ENCODE measurements at regions not wholly inside any gene's neighbourhood (a gene's known extent, or its start where the extent isn't known, plus 50 kb on each side); places are given as distances from the start of the nearest gene placed in this dataset.

- H3K9me3 Mint-ChIP-seq, result no peaks in the 10 kb centered on the region
- H3K27me3 Mint-ChIP-seq, result peaks cover 18% of the 10 kb centered on the region
- H3K4me1 Mint-ChIP-seq, result no peaks in the 10 kb centered on the region
- H3K4me3 Mint-ChIP-seq, result no peak overlapping the region
- no peak overlapping the region for H3K27ac Mint-ChIP-seq
- no peak for ATAC-seq
- H3K36me3 Mint-ChIP-seq, result no peaks in the 10 kb centered on the region
Observed at GRCh38 chr9:1729631-1730030, 285.5 kb upstream of the SMARCA2 start.

GRCh38 chr9:1732670-1733069 is 282.5 kb upstream of the SMARCA2 start:
- Mint-ChIP-seq H3K27me3 (peaks cover 24% of the 10 kb centered on the region), H3K27ac (no peak overlapping the region), H3K4me1 (no peaks in the 10 kb centered on the region)

GRCh38 chr9:1738511-1739100 is 276.5 kb upstream of the SMARCA2 start:
- peaks cover 18% of the 10 kb centered on the region for H3K27me3 Mint-ChIP-seq
- H3K9me3 Mint-ChIP-seq, result no peaks in the 10 kb centered on the region
- no peak overlapping the region for H3K27ac Mint-ChIP-seq
- H3K4me3 Mint-ChIP-seq, result no peak overlapping the region
- H3K4me1 Mint-ChIP-seq, result no peaks in the 10 kb centered on the region
- ATAC-seq, result no peak
- H3K36me3 Mint-ChIP-seq, result no peaks in the 10 kb centered on the region

More at GRCh38 chr9:1732670-1733069, 282.5 kb upstream of the SMARCA2 start:
- Mint-ChIP-seq H3K4me3 (no peak overlapping the region), H3K9me3 (no peaks in the 10 kb centered on the region), H3K36me3 (no peaks in the 10 kb centered on the region)
- no peak for ATAC-seq

GRCh38 chr9:1743121-1743960 is 271.8 kb upstream of the SMARCA2 start:
- no peak for ATAC-seq
- H3K27me3 Mint-ChIP-seq, result peaks cover 33% of the 10 kb centered on the region
- no peak overlapping the region for H3K27ac Mint-ChIP-seq
- no peaks in the 10 kb centered on the region for H3K4me1 Mint-ChIP-seq
- H3K36me3 Mint-ChIP-seq, result no peaks in the 10 kb centered on the region
- no peak overlapping the region for H3K4me3 Mint-ChIP-seq
- H3K9me3 Mint-ChIP-seq, result peaks cover 2% of the 10 kb centered on the region

GRCh38 chr9:1745980-1746379 is 269.2 kb upstream of the SMARCA2 start:
- Mint-ChIP-seq H3K9me3 (peaks cover 2% of the 10 kb centered on the region), H3K4me1 (no peaks in the 10 kb centered on the region), H3K27me3 (peaks cover 41% of the 10 kb centered on the region), H3K27ac (no peak overlapping the region), H3K4me3 (no peak overlapping the region), H3K36me3 (no peaks in the 10 kb centered on the region)
- ATAC-seq, result no peak

GRCh38 chr9:1747417-1747967 is 267.7 kb upstream of the SMARCA2 start:
- ATAC-seq, result no peak
- Mint-ChIP-seq H3K4me1 (no peaks in the 10 kb centered on the region), H3K36me3 (no peaks in the 10 kb centered on the region), H3K27me3 (peaks cover 41% of the 10 kb centered on the region), H3K27ac (no peak overlapping the region), H3K9me3 (peaks cover 2% of the 10 kb centered on the region), H3K4me3 (no peak overlapping the region)

- Mint-ChIP-seq H3K27me3 (peaks cover 41% of the 10 kb centered on the region), H3K27ac (no peak overlapping the region), H3K9me3 (peaks cover 2% of the 10 kb centered on the region), H3K36me3 (no peaks in the 10 kb centered on the region), H3K4me1 (no peaks in the 10 kb centered on the region), H3K4me3 (no peak overlapping the region)
- ATAC-seq, result no peak
Observed at GRCh38 chr9:1748407-1748806, 266.7 kb upstream of the SMARCA2 start.

GRCh38 chr9:1757186-1757585 is 258.0 kb upstream of the SMARCA2 start:
- Mint-ChIP-seq H3K4me3 (no peak overlapping the region), H3K36me3 (no peaks in the 10 kb centered on the region), H3K4me1 (peaks cover 6% of the 10 kb centered on the region), H3K27ac (no peak overlapping the region), H3K27me3 (no peaks in the 10 kb centered on the region), H3K9me3 (peaks cover 3% of the 10 kb centered on the region)
- ATAC-seq, result no peak

GRCh38 chr9:1759009-1759408 is 256.1 kb upstream of the SMARCA2 start:
- H3K36me3 Mint-ChIP-seq, result no peaks in the 10 kb centered on the region
- no peaks in the 10 kb centered on the region for H3K27me3 Mint-ChIP-seq
- H3K4me1 Mint-ChIP-seq, result peaks cover 6% of the 10 kb centered on the region
- H3K27ac Mint-ChIP-seq, result no peak overlapping the region
- peak overlapping the region; percentile 18 for H3K4me3 Mint-ChIP-seq
- H3K9me3 Mint-ChIP-seq, result no peaks in the 10 kb centered on the region
- peak; percentile 78 for ATAC-seq

- no peak overlapping the region for H3K27ac Mint-ChIP-seq
- no peaks in the 10 kb centered on the region for H3K9me3 Mint-ChIP-seq
- H3K36me3 Mint-ChIP-seq, result no peaks in the 10 kb centered on the region
- ATAC-seq, result no peak
- peaks cover 6% of the 10 kb centered on the region for H3K4me1 Mint-ChIP-seq
- H3K27me3 Mint-ChIP-seq, result no peaks in the 10 kb centered on the region
- H3K4me3 Mint-ChIP-seq, result no peak overlapping the region
Observed at GRCh38 chr9:1759771-1760300, 255.3 kb upstream of the SMARCA2 start.

GRCh38 chr9:1761807-1762206 is 253.3 kb upstream of the SMARCA2 start:
- peaks cover 6% of the 10 kb centered on the region for H3K4me1 Mint-ChIP-seq
- peaks cover 5% of the 10 kb centered on the region for H3K27me3 Mint-ChIP-seq
- H3K36me3 Mint-ChIP-seq, result no peaks in the 10 kb centered on the region
- H3K9me3 Mint-ChIP-seq, result no peaks in the 10 kb centered on the region
- no peak overlapping the region for H3K4me3 Mint-ChIP-seq
- ATAC-seq, result no peak
- H3K27ac Mint-ChIP-seq, result no peak overlapping the region

GRCh38 chr9:1766042-1766441 is 249.1 kb upstream of the SMARCA2 start:
- Mint-ChIP-seq H3K4me1 (no peaks in the 10 kb centered on the region), H3K27ac (no peak overlapping the region), H3K27me3 (peaks cover 22% of the 10 kb centered on the region), H3K36me3 (no peaks in the 10 kb centered on the region), H3K4me3 (no peak overlapping the region), H3K9me3 (no peaks in the 10 kb centered on the region)
- ATAC-seq, result no peak

- ATAC-seq, result no peak
- Mint-ChIP-seq H3K36me3 (no peaks in the 10 kb centered on the region), H3K27ac (no peak overlapping the region), H3K4me3 (no peak overlapping the region), H3K27me3 (peaks cover 22% of the 10 kb centered on the region), H3K9me3 (no peaks in the 10 kb centered on the region), H3K4me1 (no peaks in the 10 kb centered on the region)
Observed at GRCh38 chr9:1768561-1768960, 246.6 kb upstream of the SMARCA2 start.

- Mint-ChIP-seq H3K4me1 (no peaks in the 10 kb centered on the region), H3K36me3 (no peaks in the 10 kb centered on the region), H3K4me3 (no peak overlapping the region), H3K9me3 (no peaks in the 10 kb centered on the region), H3K27me3 (peaks cover 22% of the 10 kb centered on the region), H3K27ac (no peak overlapping the region)
- peak; percentile 13 for ATAC-seq
Observed at GRCh38 chr9:1771094-1771789, 243.9 kb upstream of the SMARCA2 start.

GRCh38 chr9:1775230-1775629 is 239.9 kb upstream of the SMARCA2 start:
- Mint-ChIP-seq H3K4me3 (no peak overlapping the region), H3K36me3 (no peaks in the 10 kb centered on the region), H3K9me3 (peaks cover 2% of the 10 kb centered on the region), H3K27ac (no peak overlapping the region), H3K4me1 (no peaks in the 10 kb centered on the region), H3K27me3 (no peaks in the 10 kb centered on the region)
- no peak for ATAC-seq
